Posterior vena cava (tissue), 2 donors: ENCODE measurements at regions not wholly inside any gene's neighbourhood (a gene's known extent, or its start where the extent isn't known, plus 50 kb on each side); places are given as distances from the start of the nearest gene placed in this dataset.

Source experiments
- DNase-seq: peaks from one replicate; pipeline ENCODE4 v3.0.0-alpha.2; 2020; ENCODE audit warnings: low spot score
- intact Hi-C, 2 donors: fragments of 100-400 bp; cut with DNase I; formaldehyde crosslinking; loops; one replicate each; pipeline versions ENCODE4 v1.14.1 to v1.14.2; 2022 to 2023
- donor health status: DM: yes; HTN: yes; CAD: no.
- donor health status: DM: yes; HTN: yes; CAD: no.

DNA sequence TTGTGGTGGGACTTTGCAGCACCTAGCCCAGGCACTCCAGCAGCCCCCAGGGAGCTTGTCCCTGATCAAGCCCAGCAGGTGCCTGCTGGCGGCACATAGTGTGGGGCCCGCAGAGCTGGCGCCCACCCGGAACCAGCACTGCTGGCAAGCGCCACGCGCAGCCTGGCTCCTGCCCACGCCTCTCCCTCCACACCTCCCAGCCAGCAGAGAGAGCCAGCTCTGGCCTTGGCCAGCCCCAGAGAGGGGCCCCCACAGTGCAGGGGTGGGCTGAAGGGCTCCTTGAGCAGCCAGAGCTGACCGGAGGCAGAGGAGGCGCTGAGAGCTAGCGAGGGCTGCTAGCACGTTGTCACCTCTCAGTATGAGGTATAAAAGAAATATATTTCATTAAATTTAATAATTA, 716.5 kb upstream of the MAP3K7 start:
- intact Hi-C loops: no loop called here
- no peak for DNase-seq

DNA sequence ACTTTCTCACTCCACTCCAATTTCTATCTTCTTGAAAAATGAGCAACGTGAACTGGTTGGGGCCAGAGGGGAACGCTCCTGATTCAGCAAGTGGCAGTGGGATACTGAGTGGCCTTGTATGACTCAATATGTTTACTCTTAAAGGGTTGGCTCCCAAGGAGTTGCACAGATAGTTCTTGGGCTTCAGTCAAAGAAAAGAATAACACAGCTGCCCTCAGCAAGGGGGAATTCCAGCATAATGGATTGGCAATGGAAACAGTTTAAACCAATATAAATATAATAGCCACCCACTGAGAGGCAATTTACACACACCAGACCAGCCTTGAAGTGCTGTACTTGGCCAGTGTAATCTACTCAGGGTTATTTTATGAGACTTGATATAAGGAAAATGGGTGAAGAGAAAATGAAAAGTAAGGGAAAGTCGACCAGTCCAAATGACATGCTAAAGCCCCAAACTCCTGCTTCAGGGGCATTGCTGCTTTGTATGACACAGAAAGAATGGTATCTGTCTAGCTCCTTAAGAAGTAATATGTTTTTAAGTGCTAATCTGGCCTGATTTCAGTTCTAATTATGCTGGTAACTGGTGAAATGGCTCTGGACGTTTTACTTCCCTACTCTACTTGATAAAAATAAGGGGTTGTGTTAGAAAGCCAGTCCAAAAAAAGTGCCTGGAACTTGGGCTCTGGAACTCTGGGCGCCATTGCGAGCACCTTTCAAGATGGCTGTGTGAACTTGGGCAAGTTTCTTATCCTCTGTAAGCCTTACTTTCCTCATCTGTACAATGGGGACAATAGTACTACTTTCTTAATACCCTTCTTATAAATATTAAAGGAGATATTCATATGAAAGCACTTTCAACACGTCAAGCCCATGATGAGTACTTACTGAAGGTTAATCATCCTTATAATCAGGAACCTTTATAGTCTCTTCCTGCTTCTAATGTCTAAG, 712.9 kb upstream of the MAP3K7 start:
- intact Hi-C loops: no loop called here
- DNase-seq: no peak

DNA sequence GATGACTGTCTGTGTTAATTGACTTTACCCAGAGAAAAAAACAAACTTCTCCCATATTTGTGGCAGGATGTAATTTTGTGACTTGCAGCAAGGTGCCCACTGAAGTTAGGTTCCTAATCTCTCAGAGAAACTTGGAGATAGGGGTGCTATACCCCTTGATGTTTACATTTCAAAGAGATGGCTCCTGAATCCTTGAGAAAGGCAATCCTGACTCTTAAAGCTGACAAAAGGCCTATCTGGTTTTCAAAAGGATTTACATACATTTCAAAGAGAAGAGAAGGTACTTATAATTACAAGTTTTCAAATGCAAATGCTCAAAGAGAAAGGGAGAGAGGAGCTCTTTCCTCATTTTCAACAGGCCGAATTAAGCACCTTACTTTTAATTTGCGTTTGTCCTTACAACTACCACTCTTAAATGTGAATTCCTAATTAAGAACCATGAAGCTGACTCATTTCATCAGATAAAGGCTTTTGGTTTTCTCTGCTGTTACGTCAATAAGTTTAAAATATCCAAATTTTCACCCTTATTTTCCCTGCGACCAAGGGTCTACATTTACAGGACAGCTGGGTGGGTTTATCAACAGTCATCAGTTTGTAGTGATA, 711.8 kb upstream of the MAP3K7 start:
- intact Hi-C loops: no loop called here
- no peak for DNase-seq

DNA sequence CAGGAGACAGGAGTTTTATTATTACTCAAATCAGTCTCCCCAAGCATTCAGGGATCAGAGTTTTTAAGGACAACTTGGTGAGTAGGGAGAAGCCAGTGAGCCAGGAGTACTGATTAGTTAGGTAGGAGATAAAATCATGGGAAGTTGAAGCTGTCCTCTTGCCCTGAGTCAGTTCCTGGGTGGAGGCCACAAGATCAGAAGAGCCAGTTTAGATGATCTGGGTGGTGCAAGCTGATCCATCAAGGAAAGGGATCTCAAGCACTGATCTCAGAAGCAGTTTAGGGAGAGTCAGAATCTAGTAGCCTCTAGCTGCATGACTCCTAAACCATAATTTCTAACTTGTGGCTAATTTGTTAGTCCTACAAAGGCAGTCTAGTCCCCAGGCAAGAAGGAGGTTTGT, 706.5 kb upstream of the MAP3K7 start:
- no peak for DNase-seq
- intact Hi-C loops: no loop called here

DNA sequence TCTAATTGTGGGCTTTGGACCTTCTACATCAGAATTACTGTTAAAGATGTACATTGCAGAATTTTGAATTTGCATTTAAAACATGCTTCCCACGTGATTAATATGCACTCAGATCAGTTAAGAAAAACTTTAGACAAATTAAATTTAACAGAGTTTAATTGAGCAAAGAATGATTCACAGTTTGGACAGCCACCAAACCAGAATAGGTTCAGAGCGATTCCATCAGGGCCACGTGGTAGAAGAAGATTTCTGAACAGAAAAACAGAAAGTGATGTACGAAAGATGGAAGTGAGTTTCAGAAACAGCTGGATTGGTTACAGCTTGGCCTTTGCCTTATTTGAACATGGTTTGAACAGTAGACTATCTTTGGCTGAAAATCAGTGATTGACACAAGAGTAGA, 704.2 kb upstream of the MAP3K7 start:
- no peak for DNase-seq
- intact Hi-C loops: no loop called here

DNA sequence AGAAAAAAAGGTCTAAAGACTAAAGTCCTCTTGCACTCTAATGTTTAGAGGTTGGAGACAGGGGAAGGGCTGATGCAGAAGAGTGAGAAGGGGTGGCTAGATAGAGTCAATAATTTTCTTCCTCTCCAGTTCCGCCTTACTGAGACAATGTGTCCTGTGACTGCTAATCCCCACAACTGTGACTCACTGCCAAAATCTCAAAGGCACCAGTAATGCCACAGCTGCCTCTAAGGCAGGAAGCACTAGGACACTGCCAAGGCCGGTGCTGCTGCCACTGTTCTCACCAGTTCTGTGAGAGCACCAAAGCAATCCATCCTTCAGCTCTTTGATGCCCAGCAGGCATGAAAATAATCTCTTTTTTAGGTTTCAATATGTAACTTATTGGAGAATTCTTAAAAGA, 701.9 kb upstream of the MAP3K7 start:
- DNase-seq: no peak
- intact Hi-C loops: no loop called here

DNA sequence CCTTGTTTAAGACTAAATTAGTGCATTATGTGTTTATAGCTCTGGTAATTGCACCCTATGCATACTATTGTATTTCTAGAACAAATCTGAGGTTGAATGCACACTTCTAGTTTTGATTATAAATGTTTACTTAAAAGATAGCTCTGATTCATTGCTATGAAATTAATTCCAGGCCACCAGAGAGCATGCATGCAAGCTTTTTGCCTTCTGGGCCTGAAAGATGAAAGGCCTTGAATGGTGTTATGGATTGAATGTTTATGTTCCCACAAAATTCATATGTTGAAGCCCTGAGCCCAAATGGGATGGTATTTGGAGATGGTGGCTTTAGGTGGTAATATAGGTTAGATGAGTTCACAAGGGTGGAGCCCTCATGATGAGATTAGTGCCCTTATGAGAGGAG, 695.0 kb upstream of the MAP3K7 start:
- intact Hi-C loops: no loop called here
- DNase-seq: no peak

DNA sequence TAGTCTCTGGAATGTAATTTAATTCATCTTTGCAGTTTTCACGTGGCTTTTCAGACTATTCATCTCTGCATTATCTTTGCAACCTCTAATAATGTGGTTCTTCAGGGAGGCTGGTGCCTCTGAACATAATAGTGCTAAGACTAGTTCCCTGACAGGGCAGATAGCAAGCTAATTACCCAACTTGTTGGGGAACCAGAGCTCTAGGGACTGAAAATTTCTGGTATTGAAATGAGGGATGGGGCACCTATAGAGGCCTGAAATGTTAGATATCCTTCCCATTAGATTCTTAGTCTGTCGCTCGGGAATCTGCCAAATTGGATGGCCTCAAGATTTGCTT, 693.6 kb upstream of the MAP3K7 start:
- intact Hi-C loops: no loop called here
- no peak for DNase-seq

DNA sequence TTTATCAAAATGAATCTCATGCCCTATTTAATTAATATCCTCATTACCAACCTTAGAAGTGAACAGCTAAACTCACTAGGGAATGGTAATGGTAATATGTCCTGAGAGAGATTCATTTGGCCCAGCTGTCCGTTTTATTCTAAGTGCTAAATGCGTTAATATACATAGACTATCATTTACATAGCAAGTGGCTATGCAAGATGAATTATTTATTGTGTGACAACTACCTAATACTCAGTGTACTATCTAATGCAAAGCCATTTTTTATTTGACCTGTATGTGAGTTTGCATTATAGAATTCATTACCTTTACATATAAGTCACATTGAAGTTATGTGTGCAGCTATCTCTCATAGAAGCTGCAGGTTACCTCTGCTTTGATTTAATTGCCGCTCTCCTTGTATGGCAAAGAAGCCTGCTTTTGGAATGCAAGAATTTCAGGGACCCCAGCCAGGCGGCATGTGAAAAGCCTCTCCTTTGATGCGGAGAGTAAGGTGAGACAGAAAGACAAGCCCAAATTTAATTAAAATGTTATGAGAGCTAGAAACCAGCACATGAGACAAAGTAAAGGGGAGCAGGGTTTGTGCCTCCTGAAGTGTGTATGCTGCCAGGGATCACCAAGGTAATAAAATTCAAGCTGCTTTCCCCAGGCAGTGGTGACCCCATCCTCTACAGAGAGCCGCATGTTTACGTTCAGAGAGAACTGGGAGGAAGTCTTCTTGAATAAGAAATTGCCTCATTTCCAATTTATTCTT, 693.0 kb upstream of the MAP3K7 start:
- intact Hi-C loops: no loop called here

DNA sequence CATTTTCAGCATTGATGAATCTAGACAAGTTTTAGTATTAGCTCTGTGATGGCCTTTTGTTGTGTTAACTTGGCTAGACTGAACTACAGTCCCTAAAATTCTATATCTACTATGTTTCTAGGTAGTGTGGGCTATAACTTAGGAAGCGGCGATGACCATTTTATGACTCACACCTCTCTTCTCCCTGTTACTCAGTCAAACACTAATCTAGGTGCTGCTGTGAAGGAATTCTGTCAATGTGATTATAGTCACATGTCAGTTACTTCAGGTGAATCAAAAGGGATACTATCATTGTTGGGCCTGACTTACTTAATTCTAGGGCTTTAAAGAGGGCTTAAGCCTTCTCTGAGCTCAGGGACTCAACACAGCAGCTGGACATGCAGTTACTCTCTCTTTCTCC, 691.5 kb upstream of the MAP3K7 start:
- no peak for DNase-seq
- intact Hi-C loops: no loop called here

More for the DNA sequence above, 693.0 kb upstream of the MAP3K7 start:
- DNase-seq: no peak

DNA sequence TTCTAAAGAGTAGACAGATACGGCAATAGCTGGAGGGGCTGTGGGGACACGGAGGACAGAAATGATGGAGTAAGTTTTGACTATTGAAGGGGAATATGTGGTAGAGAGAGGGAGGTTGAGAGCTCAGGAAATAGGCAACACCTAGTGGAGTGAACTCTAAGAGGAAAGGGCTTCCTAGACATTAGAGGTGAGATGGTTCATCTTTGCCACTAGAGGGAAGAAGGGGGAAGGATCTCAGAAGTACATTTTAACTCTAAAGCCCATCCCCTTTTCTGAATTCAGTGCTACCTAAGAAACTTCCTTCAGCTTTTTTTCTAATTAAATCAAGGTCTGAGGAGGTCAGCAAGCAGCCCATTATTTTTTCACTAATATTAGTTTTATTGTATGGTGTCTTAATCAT, 689.4 kb upstream of the MAP3K7 start:
- no peak for DNase-seq
- intact Hi-C loops: no loop called here

DNA sequence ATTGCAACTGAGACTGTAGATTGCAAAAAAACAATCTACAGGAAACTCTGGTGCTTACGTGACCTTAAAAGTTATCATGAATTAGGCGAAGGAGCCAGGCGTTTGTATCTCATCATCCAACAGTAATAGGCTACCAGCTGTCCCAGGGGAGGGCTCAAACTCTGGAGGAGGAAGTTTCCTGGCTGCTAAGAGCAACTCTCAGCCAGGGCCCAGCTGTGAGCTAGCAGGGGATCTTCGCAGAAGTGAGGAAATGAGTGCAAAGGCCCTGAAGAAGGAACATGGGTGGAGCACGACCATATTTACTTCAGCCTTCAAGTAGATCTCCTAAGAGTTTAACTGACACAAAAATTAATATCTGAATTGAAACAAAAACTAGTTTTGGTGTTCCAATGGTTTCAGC, 686.9 kb upstream of the MAP3K7 start:
- DNase-seq: no peak
- intact Hi-C loops: no loop called here

DNA sequence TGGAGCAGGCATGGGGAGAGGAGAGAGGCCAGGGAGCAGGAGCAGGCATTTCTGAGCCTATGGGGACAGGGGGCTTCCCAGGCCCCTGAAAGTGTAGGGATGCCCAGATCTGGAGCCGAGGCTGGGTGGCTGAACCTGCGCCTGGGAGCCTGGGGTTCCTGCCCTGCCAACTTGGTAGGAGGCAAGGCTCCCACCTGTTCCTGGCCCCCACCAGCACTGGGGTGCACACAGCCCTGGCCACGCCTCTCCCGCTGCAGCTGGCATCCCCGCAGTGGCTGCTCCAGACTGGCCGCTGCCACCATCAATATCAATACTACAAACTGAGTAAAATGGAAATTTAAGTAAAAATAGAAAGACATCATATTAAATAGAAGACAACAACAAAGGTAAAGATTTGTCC, 684.9 kb upstream of the MAP3K7 start:
- no peak for DNase-seq
- intact Hi-C loops: no loop called here

DNA sequence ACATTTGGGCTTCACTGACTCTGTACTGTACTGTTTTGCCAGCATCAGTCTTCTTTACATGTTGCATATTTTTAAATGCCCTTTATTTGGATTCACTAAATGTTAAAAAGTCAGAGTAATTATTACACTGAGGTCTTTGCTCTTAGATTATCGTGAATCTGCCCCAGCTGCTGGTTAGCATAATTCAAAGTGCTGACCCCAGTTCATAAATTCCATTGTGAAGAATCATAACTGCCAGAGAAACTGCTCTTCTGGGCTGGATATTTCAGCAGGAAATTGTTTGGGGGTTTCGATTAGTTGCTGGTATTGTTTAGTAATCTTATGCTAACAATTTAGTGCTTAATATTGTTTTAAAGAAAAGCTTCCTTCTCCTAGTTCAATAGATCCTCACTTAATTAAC, 682.1 kb upstream of the MAP3K7 start:
- intact Hi-C loops: no loop called here
- no peak for DNase-seq

DNA sequence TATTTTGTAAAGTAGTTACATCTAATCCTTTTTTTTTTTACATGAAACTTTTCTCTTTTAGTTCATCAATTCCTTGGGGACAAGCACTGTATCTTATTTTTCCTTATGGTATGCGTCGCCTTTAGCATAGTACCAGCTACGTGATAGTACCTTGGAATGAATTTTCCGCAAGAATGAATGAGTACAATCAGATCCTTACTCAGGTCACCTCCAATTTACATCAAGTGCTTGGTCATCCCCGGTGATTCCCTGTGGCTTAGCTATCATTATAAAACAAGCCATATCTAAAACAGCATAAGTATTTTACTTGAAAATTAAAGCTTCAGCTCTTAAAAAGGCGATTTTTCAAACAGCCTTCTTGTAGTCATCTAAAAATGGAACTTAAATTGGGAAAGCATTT, 680.4 kb upstream of the MAP3K7 start:
- intact Hi-C loops: no loop called here
- no peak for DNase-seq

DNA sequence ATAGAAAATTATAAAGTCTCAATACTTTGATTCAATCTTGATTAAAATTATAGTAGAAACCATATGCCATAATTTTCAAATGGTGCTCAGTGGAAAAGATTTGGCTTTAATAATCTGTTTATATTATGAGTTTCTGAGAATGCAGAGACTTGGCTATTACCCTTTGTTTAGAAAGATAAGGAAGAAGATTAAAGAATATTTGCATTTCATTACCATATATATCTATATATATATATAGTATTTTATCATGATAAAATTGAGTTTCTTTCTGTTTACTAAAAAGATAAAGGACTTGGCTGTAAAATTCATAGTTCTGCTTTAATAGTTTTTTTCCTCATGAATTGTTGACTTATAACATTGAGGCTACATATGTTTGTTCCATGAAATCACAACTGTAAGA, 679.3 kb upstream of the MAP3K7 start:
- intact Hi-C loops: no loop called here
- no peak for DNase-seq

DNA sequence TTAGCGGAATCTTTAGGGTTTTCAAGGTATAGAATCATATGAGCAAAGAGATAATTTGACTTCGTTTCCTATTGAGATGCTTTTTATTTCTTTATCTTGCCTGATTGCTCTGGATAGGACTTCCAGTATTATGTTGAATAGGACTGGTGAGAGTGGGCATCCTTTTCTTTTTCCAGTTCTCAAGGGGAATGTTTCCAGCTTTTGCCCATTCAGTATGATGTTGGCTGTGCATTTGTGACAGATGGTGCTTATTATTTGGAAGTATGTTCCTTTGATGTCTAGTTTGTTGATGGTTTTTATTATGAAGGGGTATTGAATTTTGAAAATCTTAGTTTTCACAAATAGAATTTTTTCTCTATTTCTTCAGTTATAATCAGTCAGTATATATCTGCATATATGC, 656.6 kb upstream of the MAP3K7 start:
- intact Hi-C loops: no loop called here
- no peak for DNase-seq

DNA sequence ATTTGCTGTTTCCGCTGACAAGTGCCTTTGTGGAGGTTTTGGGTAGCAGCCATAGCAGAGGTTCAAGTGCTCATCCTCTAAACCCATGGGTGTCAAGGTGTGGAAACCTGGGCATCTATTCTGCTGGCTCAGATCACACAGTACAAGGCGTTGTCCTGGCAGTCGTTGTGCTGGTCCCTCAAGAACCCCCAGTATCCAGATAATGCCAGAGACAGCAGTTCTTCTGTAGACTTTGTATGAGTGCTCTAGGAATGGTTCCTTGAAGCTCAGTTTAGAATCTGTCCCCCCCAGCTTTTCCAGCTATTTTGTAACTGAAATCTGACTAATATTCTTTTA, 655.7 kb upstream of the MAP3K7 start:
- no peak for DNase-seq
- intact Hi-C loops: no loop called here

DNA sequence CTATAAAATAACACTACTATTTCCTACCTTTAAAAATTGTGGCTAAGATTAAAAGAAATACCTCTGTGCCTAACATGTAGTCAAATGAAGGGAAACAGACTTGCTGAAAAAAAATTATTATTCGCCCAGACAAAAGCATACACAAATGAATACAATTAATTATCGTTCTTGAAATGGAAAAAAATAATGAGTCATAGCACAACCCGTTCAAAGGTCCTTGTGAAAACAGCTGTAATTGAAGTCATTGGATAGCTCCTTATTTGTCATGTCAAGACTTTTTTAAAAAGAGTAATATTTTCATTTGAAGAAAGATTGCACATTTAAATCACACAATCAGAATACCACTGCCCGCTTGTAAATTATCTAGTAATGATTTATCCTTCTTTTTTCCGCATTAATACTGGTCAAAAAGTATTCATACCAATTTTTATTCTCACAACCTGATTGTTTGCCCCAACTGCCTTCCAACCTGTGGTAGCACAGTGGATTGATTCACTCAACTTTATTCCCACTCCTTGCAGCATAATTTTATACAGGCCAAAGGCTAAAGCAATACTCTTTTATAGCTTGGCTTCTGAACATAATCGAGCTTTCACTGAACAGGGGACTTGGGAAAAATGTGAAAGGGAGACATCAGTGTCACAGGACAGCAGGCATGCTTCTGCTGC, 655.2 kb upstream of the MAP3K7 start:
- intact Hi-C loops: no loop called here
- no peak for DNase-seq

DNA sequence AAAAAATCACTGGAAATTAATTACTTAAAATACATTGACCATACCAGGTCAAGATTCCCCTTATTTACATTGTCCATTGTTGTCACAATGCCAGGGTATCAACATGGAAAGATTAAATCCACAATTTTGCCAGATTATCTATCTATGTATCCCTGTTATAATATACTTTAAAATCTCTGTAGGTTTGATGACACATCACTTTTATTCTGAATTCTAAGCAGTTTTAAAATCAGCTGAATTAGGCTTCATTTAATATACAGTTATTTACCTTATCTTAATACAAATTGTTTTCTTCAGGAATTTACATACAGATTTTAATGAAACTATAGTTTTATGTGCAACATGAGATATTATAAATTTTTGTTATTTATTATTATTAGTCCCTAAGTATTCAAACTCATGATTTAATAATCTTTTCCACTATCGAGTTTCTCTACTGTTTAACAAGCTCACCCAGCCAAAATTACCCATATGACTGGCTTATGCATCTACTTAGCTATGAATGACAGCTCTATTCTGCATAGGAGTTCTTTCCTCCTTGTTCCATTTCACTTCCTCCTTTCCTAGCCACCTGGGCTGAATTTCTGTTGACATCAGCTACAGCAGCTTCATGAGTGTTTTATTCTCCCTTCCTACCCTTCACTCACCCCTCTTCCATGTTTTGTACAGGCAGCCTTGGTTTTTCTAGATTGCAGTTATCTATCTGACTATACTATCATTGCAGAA, 654.2 kb upstream of the MAP3K7 start:
- intact Hi-C loops: no loop called here
- DNase-seq: no peak
